Testis (tissue), 2 donors: ENCODE measurements at regions not wholly inside any gene's neighbourhood (a gene's known extent, or its start where the extent isn't known, plus 50 kb on each side); places are given as distances from the start of the nearest gene placed in this dataset.
"Not testable (repeated sequence)": the region's sequence is repeated elsewhere in the genome, so short reads cannot be mapped to it uniquely, and the experiment has no call there.

Experiments used
- DNase-seq: peaks from one replicate; pipeline ENCODE4 v3.0.0-alpha.2; 2019
- H3K27ac ChIP-seq, 2 donors: fragments of 200-600 bp; sonication (generic); one replicate each; pipeline ENCODE4 v1.5.1; 2019
- H3K27me3 ChIP-seq: fragments of 200-600 bp; sonication (generic); one replicate; pipeline ENCODE4 v1.5.1; 2019
- H3K36me3 ChIP-seq: fragments of 200-600 bp; sonication (generic); one replicate; pipeline ENCODE4 v1.5.1; 2017; ENCODE audit warnings: low read depth; ENCODE audit errors: missing control alignments
- H3K4me1 ChIP-seq: fragments of 200-600 bp; sonication (generic); one replicate; pipeline ENCODE4 v1.5.1; 2019
- H3K4me3 ChIP-seq, 2 donors: fragments of 200-600 bp; sonication (generic); one replicate each; pipeline ENCODE4 v1.5.1; 2017 to 2019
- H3K9me3 ChIP-seq: fragments of 200-600 bp; sonication (generic); one replicate; pipeline ENCODE4 v1.5.1; 2017
- POLR2A ChIP-seq: fragments of 450-650 bp; IDR thresholded peaks from one replicate; pipeline ENCODE4 v1.6.1; 2017; ENCODE audit warnings: antibody characterized with exemption, mild to moderate bottlenecking, moderate library complexity
- WGBS, 2 donors: methylation state at CpG; one replicate each; pipeline ENCODE4 v1.1.5; 2018; 5-methylcytosine and 5-hydroxymethylcytosine counted together
- intact Hi-C: fragments of 100-400 bp; cut with DNase I; formaldehyde crosslinking; loops from one replicate; pipeline ENCODE4 v1.15.1; 2023; ENCODE audit warnings: low total_unique reads
- TF ChIP-seq, protein P1 (sequence below), 3 experiments: fragments of 450-650 bp in 2 of 3; fragments of 200-600 bp in 1 of 3; sonication (generic) in 1 of 3; IDR thresholded peaks; one replicate each; pipeline ENCODE4 v1.5.1; 2016 to 2019; ENCODE audit warnings: antibody characterized with exemption in 3 of 3, mild to moderate bottlenecking in 2 of 3, moderate library complexity in 1 of 3

DNA sequence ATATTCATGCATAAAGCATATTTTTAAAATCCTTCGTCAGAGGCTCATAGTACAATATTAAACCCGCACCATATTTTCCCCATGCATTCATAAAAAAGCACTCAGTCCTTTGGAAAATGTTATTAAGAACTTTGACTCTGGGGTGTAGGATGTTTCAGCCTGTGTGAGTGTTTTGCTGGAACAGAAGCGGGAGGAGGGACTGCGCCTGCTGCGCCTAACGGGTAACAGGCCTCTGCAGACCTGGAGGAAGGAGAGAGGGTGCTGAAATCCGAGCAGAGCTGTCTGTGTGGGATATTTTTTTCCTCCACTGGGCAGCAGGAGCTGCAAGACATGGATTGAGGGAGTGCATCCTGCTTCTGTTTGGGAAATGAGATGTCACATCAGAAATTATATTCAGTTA is 483.0 kb downstream of the BRD1 start:
- TF ChIP-seq, protein P1, sequence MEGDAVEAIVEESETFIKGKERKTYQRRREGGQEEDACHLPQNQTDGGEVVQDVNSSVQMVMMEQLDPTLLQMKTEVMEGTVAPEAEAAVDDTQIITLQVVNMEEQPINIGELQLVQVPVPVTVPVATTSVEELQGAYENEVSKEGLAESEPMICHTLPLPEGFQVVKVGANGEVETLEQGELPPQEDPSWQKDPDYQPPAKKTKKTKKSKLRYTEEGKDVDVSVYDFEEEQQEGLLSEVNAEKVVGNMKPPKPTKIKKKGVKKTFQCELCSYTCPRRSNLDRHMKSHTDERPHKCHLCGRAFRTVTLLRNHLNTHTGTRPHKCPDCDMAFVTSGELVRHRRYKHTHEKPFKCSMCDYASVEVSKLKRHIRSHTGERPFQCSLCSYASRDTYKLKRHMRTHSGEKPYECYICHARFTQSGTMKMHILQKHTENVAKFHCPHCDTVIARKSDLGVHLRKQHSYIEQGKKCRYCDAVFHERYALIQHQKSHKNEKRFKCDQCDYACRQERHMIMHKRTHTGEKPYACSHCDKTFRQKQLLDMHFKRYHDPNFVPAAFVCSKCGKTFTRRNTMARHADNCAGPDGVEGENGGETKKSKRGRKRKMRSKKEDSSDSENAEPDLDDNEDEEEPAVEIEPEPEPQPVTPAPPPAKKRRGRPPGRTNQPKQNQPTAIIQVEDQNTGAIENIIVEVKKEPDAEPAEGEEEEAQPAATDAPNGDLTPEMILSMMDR (IDR thresholded peaks at IDR 0.05) = no peak
- no peak for TF ChIP-seq POLR2A
- no peaks in the 10 kb centered on the region for H3K36me3 ChIP-seq
- 59 to 70% methylated on average over 7 of the region's 7 CpGs for whole genome bisulfite sequencing, 2 donors
- H3K4me3 ChIP-seq = no peak overlapping the region
- H3K27ac ChIP-seq = no peak overlapping the region
- H3K4me1 ChIP-seq = no peaks in the 10 kb centered on the region
- H3K9me3 ChIP-seq = no peaks in the 10 kb centered on the region
- no peak for DNase-seq
- no peaks in the 10 kb centered on the region for H3K27me3 ChIP-seq
- intact Hi-C loops = no loop called here

DNA sequence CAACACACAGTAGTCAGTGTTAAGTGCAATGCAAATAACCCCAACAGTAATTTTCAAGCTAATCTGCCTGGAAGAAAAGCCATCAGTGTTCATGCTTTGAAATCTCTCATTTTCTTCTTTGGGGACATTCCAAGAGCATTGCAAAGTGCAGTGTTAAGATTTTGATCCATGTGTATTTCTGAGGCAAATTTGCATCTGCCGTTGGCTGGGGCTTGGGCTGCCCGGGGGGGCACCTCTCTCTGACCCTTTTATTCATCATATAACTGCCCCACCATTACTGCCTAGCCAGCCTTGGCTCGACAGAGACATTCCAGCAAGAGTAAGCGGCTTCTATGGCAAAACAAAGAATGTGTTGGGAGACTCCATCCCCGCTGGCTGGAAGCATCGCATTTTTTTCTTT is 483.5 kb downstream of the BRD1 start:
- Histone ChIP-seq H3K27me3 (no peaks in the 10 kb centered on the region), H3K36me3 (no peaks in the 10 kb centered on the region), H3K27ac (no peak overlapping the region), H3K9me3 (no peaks in the 10 kb centered on the region), H3K4me1 (no peaks in the 10 kb centered on the region), H3K4me3 (no peak overlapping the region)
- WGBS, 2 donors = 54 to 64% methylated on average over 6 of the region's 6 CpGs
- TF ChIP-seq POLR2A = no peak
- TF ChIP-seq, protein P1 (IDR thresholded peaks at IDR 0.05) = no peak
- DNase-seq = no peak
- intact Hi-C loops = no loop called here

DNA sequence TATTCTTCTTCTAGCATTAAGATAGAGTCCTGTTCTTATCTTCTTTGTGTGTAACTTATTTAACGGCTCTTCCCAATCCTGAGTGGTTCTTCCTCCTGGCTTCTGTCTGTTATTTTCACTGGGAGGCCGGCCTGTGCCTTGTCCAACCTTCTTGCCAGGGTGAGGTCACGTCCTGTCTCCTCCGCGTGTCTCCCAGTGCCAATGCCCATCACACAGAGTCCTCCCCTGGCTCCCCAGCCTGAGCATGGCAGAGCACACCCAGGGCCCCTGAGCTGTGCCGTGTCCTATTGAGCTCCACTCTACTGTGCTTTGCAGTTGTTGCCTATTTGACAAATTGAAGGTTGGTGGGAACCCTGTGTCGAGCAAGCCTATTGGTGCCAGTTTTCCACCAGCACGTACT is 487.3 kb downstream of the BRD1 start:
- H3K4me1 ChIP-seq = no peaks in the 10 kb centered on the region
- no peaks in the 10 kb centered on the region for H3K9me3 ChIP-seq
- H3K36me3 ChIP-seq = no peaks in the 10 kb centered on the region
- 81 to 91% methylated on average over 8 of the region's 8 CpGs for WGBS, 2 donors
- intact Hi-C loops = no loop called here
- TF ChIP-seq, protein P1 (IDR thresholded peaks at IDR 0.05) = no peak
- no peak for TF ChIP-seq POLR2A
- H3K27me3 ChIP-seq = no peaks in the 10 kb centered on the region
- no peak overlapping the region for H3K4me3 ChIP-seq
- DNase-seq = no peak
- H3K27ac ChIP-seq = no peak overlapping the region

DNA sequence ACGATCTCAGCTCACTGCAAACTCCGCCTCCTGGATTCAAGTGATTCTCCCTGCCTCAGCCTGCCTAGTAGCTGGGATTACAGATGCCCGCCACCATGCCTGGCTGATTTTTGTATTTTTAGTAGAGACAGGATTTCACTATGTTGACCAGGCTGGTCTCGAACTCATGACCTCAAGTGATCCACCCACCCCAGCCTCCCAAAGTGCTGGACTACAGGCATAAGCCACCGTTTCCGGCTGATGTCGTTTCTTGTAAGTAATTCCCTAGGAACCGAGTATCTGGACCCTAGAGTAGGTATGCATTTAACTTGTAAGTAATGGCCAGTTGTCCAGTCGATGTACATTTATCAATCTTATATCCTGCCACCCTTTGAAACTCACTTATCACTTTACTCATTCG is 491.2 kb downstream of the BRD1 start:
- intact Hi-C loops, H3K36me3 ChIP-seq, H3K4me3 ChIP-seq, H3K4me1 ChIP-seq, DNase-seq, H3K27me3 ChIP-seq, H3K27ac ChIP-seq, H3K9me3 ChIP-seq: not testable (repeated sequence)
- WGBS, 2 donors = 82 to 89% methylated on average over 10 of the region's 10 CpGs

DNA sequence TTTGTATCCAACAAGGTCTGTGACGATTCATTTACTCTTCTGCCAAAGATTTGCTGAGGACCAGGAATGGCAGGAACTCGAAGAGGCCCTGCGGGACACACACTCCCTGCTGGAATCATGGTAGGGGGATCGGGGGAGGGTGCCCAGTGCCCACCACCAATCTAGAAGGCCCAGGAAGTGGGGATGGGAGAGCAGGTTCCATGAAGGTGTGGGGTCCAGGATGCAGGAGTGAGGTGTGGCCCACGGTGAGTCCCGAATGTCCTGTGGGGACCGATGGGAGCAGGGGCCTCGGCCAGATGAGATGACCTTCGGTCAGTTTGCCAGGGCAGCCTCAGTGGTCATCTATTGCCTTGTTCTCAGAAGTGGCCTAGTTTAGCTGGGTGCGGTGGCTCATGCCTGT is 492.7 kb downstream of the BRD1 start:
- H3K27ac ChIP-seq = no peak overlapping the region
- no peaks in the 10 kb centered on the region for H3K9me3 ChIP-seq
- no peak for DNase-seq
- intact Hi-C loops = no loop called here
- no peak overlapping the region for H3K4me3 ChIP-seq
- WGBS, 2 donors = 78 to 82% methylated on average over 7 to 10 of the region's 10 CpGs
- H3K4me1 ChIP-seq = no peaks in the 10 kb centered on the region
- H3K36me3 ChIP-seq = no peaks in the 10 kb centered on the region
- no peak for TF ChIP-seq POLR2A
- TF ChIP-seq, protein P1 (IDR thresholded peaks at IDR 0.05) = no peak
- no peaks in the 10 kb centered on the region for H3K27me3 ChIP-seq
